ENCODE measurements at regions not wholly inside any gene's neighbourhood (a gene's known extent, or its start where the extent isn't known, plus 50 kb on each side); places are given as distances from the start of the nearest gene placed in this dataset.
"Not testable (repeated sequence)": the region's sequence is repeated elsewhere in the genome, so short reads cannot be mapped to it uniquely, and the experiment has no call there.

GRCh38 chr3:36656873-36657272 lies 107.5 kb downstream of the DCLK3 start:
- no peak for DNase-seq (ENCODE audit: extremely low read depth, low read depth)

DNA sequence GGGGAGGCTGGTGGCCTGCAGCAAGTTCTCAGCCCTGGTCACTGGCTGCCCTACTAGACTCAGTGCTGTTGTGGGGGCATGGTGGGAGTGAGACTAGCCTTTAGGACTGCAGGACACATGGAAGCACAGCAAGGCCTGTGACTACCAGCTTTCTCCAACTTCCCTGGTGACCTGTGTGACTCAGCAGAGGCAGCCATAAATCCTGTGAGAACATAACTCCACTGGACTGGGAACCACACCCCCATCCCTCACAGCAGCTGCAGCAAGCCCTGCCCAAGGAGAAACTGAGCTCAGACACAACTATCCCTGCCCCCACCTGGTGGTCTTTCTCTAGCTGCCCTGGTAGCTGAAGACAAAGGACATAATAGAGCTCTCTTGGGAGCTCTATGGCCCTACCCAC lies 111.3 kb downstream of the DCLK3 start:
- no peak for DNase-seq (ENCODE audit: extremely low read depth, low read depth)

DNA sequence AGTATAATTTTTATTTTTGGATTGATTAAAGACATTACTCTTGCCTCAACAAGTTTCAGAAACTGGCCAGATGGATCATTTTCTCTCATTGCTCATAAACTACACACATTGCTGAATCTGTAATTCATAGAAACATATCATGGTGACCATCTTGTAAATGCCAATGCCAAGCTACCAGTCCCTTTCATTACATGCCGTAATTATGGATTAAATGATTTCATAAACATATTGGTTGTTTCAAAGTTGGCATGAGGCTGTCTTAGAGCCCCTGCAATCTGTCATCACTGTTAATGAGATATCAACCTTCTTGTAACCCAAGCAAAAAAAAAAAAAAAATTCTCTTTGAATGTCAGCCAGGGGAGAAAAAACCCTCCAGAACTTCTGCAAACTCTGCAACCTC lies 112.2 kb downstream of the DCLK3 start:
- DNase-seq (ENCODE audit: extremely low read depth, low read depth): no peak

GRCh38 chr3:36650271-36650671 lies 114.1 kb downstream of the DCLK3 start:
- no peak for DNase-seq (ENCODE audit: extremely low read depth, low read depth)

GRCh38 chr3:36649125-36649524 lies 115.2 kb downstream of the DCLK3 start:
- no peak for DNase-seq (ENCODE audit: extremely low read depth, low read depth)

GRCh38 chr3:36648241-36649034 lies 115.9 kb downstream of the DCLK3 start:
- peak; percentile 81 for DNase-seq (ENCODE audit: extremely low read depth, low read depth)

DNA sequence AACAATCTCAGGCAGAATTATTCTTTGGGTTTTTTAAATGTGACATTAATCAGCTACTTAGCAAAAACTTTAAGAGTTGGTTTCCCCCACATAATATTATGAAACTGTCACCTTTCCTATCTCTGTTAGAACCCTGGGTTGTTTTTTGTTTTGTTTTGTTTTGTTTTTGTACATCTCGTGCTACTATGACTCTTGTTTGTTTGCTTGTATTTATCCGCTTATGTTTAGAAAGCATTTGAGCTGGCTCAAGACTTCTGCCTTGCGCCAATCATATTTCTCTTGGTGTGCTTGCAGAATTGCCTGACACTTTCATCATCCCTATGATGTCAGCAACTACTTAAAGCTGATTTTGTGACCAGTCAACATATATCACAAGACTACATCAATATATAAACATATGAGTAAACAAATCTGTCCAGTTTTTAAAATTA lies 116.9 kb downstream of the DCLK3 start:
- DNase-seq (ENCODE audit: extremely low read depth, low read depth): peak; percentile 92

DNA sequence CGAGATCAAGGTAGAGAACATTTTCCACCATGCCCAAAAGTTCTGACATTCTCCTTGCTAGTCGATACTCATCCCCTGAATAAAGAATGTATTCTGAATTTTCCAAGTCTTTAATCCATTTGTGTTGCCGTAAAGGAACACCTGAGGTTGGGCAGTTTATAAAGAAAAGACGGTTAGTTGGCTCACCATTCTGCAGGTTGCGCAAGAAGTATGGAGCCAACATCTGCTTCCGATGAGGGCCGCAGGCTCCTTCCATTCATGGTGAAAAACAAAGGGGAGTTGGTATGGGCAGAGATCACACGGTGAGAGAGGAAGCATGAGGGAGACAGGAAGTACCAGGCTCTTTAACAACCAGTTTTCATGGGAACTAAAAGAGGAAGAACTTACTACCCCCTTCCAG lies 121.2 kb downstream of the DCLK3 start:
- no peak for DNase-seq (ENCODE audit: extremely low read depth, low read depth)

- DNase-seq (ENCODE audit: extremely low read depth, low read depth): no peak
These were observed 128.6 kb downstream of the DCLK3 start for GRCh38 chr3:36635731-36636130.

GRCh38 chr3:36633897-36634296 lies 130.5 kb downstream of the DCLK3 start:
- not testable (repeated sequence) for DNase-seq (ENCODE audit: extremely low read depth, low read depth)

GRCh38 chr3:36633060-36633459 lies 131.3 kb downstream of the DCLK3 start:
- no peak for DNase-seq (ENCODE audit: extremely low read depth, low read depth)

GRCh38 chr3:36631549-36631948 lies 132.8 kb downstream of the DCLK3 start:
- DNase-seq (ENCODE audit: extremely low read depth, low read depth): no peak

DNA sequence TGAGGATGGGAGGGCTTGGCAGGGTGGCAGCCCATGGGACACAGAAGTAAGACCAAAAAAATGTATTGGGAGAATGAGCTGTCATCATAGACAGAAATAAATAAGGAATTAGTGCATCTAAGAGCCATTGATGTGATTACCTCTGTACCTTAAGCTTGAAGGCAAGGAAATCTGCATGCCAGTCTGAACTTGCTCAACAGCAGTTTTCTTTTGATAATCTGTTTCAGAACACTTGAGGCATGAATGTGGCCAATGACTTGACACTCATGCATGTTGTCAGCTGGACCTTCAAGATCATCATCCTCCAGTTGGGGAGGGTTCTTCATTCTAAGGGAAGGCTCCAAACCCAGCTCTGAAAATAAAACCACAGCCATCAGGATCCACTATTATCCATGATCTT lies 148.5 kb downstream of the DCLK3 start:
- no peak for DNase-seq (ENCODE audit: extremely low read depth, low read depth)

DNA sequence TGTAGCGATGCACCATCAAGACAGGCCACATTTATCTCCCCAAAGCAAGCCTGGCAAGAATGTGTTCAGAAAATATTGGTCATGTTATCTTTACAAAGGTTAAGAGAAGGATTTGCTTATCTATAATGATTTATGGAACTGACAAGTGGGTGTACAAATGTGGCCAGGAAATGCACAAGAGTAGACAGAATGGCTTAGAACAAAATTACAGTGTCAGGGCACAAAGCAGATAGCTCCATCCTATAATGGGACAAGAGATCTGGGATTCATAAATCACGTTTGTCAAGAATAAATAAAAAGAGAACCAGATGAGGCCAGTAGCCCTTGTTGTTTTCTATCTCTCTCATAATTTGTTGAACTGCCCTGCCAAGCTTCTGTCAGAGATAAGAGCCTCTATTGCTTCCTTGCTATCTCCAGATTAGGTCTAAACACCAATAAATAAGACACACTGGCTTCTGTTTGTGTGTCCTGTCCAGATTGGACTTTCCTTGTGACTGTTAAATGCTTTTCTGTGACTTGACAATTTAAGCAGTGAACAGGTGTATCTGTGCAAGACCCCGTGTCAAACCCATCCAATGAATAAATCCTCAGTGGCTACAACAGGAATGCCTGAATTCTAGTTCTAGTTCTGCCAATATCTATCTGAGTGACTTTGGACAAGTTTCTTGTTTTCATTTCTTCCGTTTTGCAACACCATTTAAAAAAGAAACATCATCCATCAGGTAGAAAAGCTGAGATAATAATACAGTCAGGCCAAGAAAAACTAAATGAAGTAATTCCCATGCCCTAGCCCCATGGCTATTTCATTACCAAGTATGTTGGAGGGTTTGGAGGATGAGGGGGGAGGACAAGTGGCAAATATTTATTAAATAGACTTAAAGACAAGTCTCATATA lies 157.2 kb downstream of the DCLK3 start:
- no peak for DNase-seq (ENCODE audit: extremely low read depth, low read depth)

DNA sequence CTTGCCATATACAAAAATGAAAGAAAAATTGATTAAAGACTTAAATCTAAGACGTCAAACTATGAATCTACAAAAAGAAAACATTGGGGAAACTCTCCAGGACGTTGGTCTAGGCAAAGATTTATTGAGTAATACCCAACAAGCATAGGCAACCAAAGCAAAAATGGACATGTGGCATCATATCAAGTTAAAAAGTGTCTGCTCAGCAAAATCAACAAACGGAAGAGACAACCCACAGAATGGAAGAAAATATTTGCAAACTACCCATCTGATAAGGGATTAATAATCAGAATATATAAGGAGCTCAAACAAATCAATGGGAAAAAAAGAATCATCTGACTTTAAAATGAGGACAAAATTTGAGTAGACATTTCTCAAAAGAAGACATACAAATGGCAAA lies 160.9 kb downstream of the DCLK3 start:
- DNase-seq (ENCODE audit: extremely low read depth, low read depth): no peak

- no peak for DNase-seq (ENCODE audit: extremely low read depth, low read depth)
These were observed 163.9 kb downstream of the DCLK3 start for GRCh38 chr3:36600404-36600803.
